Panc1 (cell line): ENCODE measurements at regions not wholly inside any gene's neighbourhood (a gene's known extent, or its start where the extent isn't known, plus 50 kb on each side); places are given as distances from the start of the nearest gene placed in this dataset.

Experiments
- ATAC-seq: fragments of 200-7000 bp; cut with Tn5 transposase; 2 replicates; pipeline ENCODE4 v1.9.1; 2020; ENCODE audit warnings: mild to moderate bottlenecking, moderate library complexity
- BruUV-seq: library from RNA; stranded (reverse); fragments of 400-500 nt; replicated peaks from 2 replicates; lab custom pipeline; 2021; lab: Mats Ljungman, UMichigan
- CTCF ChIA-PET: fragments of 300-600 bp; sonication (Branson Sonifier 250); formaldehyde crosslinking; loops from one replicate; lab custom pipeline; 2022; ENCODE audit warnings: antibody characterized with exemption; lab: Charles Lee
- POLR2A ChIA-PET: fragments of 300-600 bp; sonication (Branson Sonifier 250); formaldehyde crosslinking; loops from one replicate; lab custom pipeline; 2022; ENCODE audit warnings: antibody characterized with exemption; lab: Charles Lee
- DNase-seq: peaks from one replicate; pipeline ENCODE4 v3.0.0-alpha.2; 2010; ENCODE audit warnings: low read depth, low spot score
- H3K27ac ChIP-seq: 2 replicates; pipeline ENCODE4 v1.5.1; 2011; ENCODE audit warnings: mild to moderate bottlenecking, low read length, inconsistent platforms
- H3K27me3 ChIP-seq: fragments of 200-500 bp; sonication (Bioruptor generic); 2 replicates; pipeline ENCODE4 v1.6.0; 2014; ENCODE audit warnings: low read length, inconsistent platforms; ENCODE audit not compliant: control insufficient read depth, insufficient read depth
- H3K36me3 ChIP-seq: fragments of 200-500 bp; sonication (Bioruptor generic); 2 replicates; pipeline ENCODE4 v1.5.1; 2014; ENCODE audit warnings: inconsistent platforms, mild to moderate bottlenecking, low read length, moderate library complexity; ENCODE audit not compliant: control insufficient read depth, insufficient read depth
- H3K4me1 ChIP-seq: 2 replicates; pipeline ENCODE4 v1.5.1; 2011; ENCODE audit warnings: inconsistent platforms, mild to moderate bottlenecking, low read length, moderate library complexity; ENCODE audit not compliant: control insufficient read depth, insufficient read depth
- H3K4me3 ChIP-seq, 2 experiments: 2 replicates each; pipeline ENCODE4 v1.5.1; 2011 to 2012; ENCODE audit warnings: low read depth in 2 of 2, low read length in 2 of 2, mild to moderate bottlenecking in 2 of 2, inconsistent platforms in 1 of 2, moderate library complexity in 1 of 2
- H3K9me3 ChIP-seq: fragments of 200-500 bp; sonication (Bioruptor generic); 2 replicates; pipeline ENCODE4 v1.5.1; 2014; ENCODE audit warnings: low read depth, mild to moderate bottlenecking, inconsistent platforms, low read length, moderate library complexity; ENCODE audit not compliant: control insufficient read depth, insufficient read depth
- CTCF ChIP-seq: fragments of 450-650 bp; IDR thresholded peaks from 2 replicates; pipeline ENCODE4 v1.5.1; 2017; ENCODE audit warnings: mild to moderate bottlenecking
- POLR2AphosphoS5 ChIP-seq: IDR thresholded peaks from 2 replicates; pipeline ENCODE4 v1.6.1; 2012; ENCODE audit warnings: mild to moderate bottlenecking, low read depth, low read length, moderate library complexity
- REST ChIP-seq, 2 experiments: IDR thresholded peaks; 2 replicates each; pipeline ENCODE4 v1.6.1; 2011 to 2012; ENCODE audit warnings: low read depth in 2 of 2, control low read depth in 1 of 2, low read length in 1 of 2, mild to moderate bottlenecking in 1 of 2, moderate library complexity in 1 of 2; ENCODE audit not compliant: insufficient read depth in 1 of 2
- SIN3A ChIP-seq: IDR thresholded peaks from 2 replicates; pipeline ENCODE4 v1.6.1; 2012; ENCODE audit warnings: low read depth, mild to moderate bottlenecking, low read length, moderate library complexity, borderline replicate concordance; ENCODE audit not compliant: insufficient read depth
- TCF7L2 ChIP-seq: IDR thresholded peaks from 2 replicates; pipeline ENCODE4 v1.6.1; 2011; ENCODE audit warnings: mild to moderate bottlenecking, low read depth, low read length, inconsistent platforms
- in situ Hi-C: cut with HindIII; loops from 2 replicates; pipeline ENCODE4 v1.10.0; 2016; ENCODE audit warnings: low sequenced_read_pairs, low pct_unique_long_range_greater_than_20kb
- intact Hi-C: fragments of 100-400 bp; cut with micrococcal nuclease; formaldehyde crosslinking; loops from one replicate; pipeline ENCODE4 v1.10.0; 2022; ENCODE audit not compliant: unreplicated experiment

GRCh38 chr2:53519918-53520841, 247.4 kb upstream of the CHAC2 start:
- Histone ChIP-seq H3K4me3 (no peak overlapping the region), H3K9me3 (no peaks in the 10 kb centered on the region), H3K27me3 (0 out of 2 replicates have a peak, but pooled peaks cover 2% of the 10 kb centered on the region), H3K36me3 (no peaks in the 10 kb centered on the region), H3K27ac (no peak overlapping the region), H3K4me1 (no peaks in the 10 kb centered on the region)
- TF ChIP-seq TCF7L2 (no peak), SIN3A (no peak), REST (IDR thresholded peaks at IDR 0.05; ENCODE audit: insufficient read depth in 1 of 2, low read depth in 2 of 2, low read length in 1 of 2) (no peak)
- in situ Hi-C loops: no loop called here
- no peak for ATAC-seq
- no peak for DNase-seq
- POLR2A ChIA-PET: no interaction called here
- intact Hi-C loops: no loop called here
- no TSS peak for BruUV-seq
- CTCF ChIA-PET: no interaction called here

GRCh38 chr2:53517406-53517805, 250.2 kb upstream of the CHAC2 start:
- intact Hi-C loops: no loop called here
- ATAC-seq: no peak
- in situ Hi-C loops: no loop called here
- Histone ChIP-seq H3K4me1 (no peaks in the 10 kb centered on the region), H3K27me3 (no peaks in the 10 kb centered on the region), H3K9me3 (no peaks in the 10 kb centered on the region), H3K36me3 (no peaks in the 10 kb centered on the region), H3K4me3 (no peak overlapping the region), H3K27ac (no peak overlapping the region)
- ChIA-PET CTCF (no interaction called here), POLR2A (no interaction called here)
- no peak for DNase-seq
- TF ChIP-seq REST (IDR thresholded peaks at IDR 0.05; ENCODE audit: insufficient read depth in 1 of 2, low read depth in 2 of 2, low read length in 1 of 2) (no peak), POLR2AphosphoS5 (no peak), SIN3A (no peak), TCF7L2 (no peak), CTCF (no peak)
- BruUV-seq: no TSS peak
